Right lobe of liver (tissue), 4 donors: ENCODE measurements at regions not wholly inside any gene's neighbourhood (a gene's known extent, or its start where the extent isn't known, plus 50 kb on each side); places are given as distances from the start of the nearest gene placed in this dataset.

Source experiments
- POLR2A ChIP-seq: fragments of 450-650 bp; IDR thresholded peaks from one replicate; pipeline ENCODE4 v1.6.1; 2017; ENCODE audit warnings: antibody characterized with exemption, mild to moderate bottlenecking
- TF ChIP-seq, protein P1 (sequence below), 4 donors: fragments of 200-600 bp in 3 of 4; fragments of 450-650 bp in 1 of 4; IDR thresholded peaks; one replicate each; pipeline versions ENCODE4 v1.5.1 to v1.8.0; 2016 to 2022; ENCODE audit warnings: antibody characterized with exemption in 4 of 4, mild to moderate bottlenecking in 2 of 4
- donor health status: DM: no; HTN: no; CAD: no.
- donor health status: DM: no; HTN: no; CAD: no.
- donor health status: DM: no; HTN: yes; CAD: no.

DNA sequence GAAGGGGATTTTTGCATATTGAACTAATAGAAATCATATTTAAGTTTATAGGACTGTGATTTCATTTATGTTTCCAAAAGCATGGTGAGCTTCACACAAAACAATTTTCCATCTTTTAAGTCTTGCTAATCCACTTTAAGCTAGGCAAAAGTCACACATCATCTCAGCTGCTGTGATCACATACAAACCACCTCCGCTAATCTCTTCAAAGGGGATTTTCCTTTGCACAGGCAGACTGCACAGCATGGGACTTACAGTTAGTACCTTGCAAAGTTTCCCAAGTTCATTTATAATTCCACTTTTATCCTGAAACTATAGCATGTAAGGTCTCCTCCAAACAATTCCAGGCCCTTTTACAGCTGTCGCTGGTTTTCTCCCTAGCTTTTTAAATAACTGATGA lies 225.1 kb upstream of the CNTN3 start:
- no peak for TF ChIP-seq POLR2A
- TF ChIP-seq, protein P1, sequence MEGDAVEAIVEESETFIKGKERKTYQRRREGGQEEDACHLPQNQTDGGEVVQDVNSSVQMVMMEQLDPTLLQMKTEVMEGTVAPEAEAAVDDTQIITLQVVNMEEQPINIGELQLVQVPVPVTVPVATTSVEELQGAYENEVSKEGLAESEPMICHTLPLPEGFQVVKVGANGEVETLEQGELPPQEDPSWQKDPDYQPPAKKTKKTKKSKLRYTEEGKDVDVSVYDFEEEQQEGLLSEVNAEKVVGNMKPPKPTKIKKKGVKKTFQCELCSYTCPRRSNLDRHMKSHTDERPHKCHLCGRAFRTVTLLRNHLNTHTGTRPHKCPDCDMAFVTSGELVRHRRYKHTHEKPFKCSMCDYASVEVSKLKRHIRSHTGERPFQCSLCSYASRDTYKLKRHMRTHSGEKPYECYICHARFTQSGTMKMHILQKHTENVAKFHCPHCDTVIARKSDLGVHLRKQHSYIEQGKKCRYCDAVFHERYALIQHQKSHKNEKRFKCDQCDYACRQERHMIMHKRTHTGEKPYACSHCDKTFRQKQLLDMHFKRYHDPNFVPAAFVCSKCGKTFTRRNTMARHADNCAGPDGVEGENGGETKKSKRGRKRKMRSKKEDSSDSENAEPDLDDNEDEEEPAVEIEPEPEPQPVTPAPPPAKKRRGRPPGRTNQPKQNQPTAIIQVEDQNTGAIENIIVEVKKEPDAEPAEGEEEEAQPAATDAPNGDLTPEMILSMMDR (IDR thresholded peaks at IDR 0.05) = no peak
